Transverse colon (tissue), 4 donors: ENCODE measurements at regions not wholly inside any gene's neighbourhood (a gene's known extent, or its start where the extent isn't known, plus 50 kb on each side); places are given as distances from the start of the nearest gene placed in this dataset.

Experiments used
- DNase-seq: peaks from one replicate; pipeline ENCODE4 v3.0.0-alpha.2; 2019
- H3K27ac ChIP-seq, 4 donors: fragments of 200-600 bp; sonication (generic); 2 replicates each; pipeline ENCODE4 v1.5.1; 2016 to 2018; ENCODE audit warnings: inconsistent platforms in 4 of 4
- H3K27me3 ChIP-seq: fragments of 200-600 bp; sonication (generic); 2 replicates; pipeline ENCODE4 v1.5.1; 2017; ENCODE audit warnings: inconsistent platforms
- H3K36me3 ChIP-seq, 4 donors: fragments of 200-600 bp; sonication (generic); 2 replicates each; pipeline ENCODE4 v1.5.1; 2017 to 2019; ENCODE audit warnings: inconsistent platforms in 4 of 4
- H3K4me1 ChIP-seq, 4 donors: fragments of 200-600 bp; sonication (generic); 2 replicates each; pipeline ENCODE4 v1.5.1; 2017 to 2020; ENCODE audit warnings: inconsistent platforms in 4 of 4
- H3K4me3 ChIP-seq, 4 donors: fragments of 200-600 bp; sonication (generic); 1 replicate in 1 of 4; 2 replicates in 3 of 4; pipeline versions ENCODE4 v1.5.1 to v1.6.1; 2017 to 2019; ENCODE audit warnings: inconsistent platforms in 4 of 4
- H3K9me3 ChIP-seq, 2 donors: fragments of 200-600 bp; sonication (generic); 2 replicates each; pipeline ENCODE4 v1.5.1; 2017 to 2019; ENCODE audit warnings: inconsistent platforms in 2 of 2
- CTCF ChIP-seq, 5 experiments: fragments of 200-600 bp in 3 of 5; fragments of 450-650 bp in 2 of 5; sonication (generic) in 3 of 5; IDR thresholded peaks; 1 replicate in 2 of 5; 2 replicates in 3 of 5; pipeline ENCODE4 v1.5.1; 2016 to 2017; ENCODE audit warnings: antibody characterized with exemption in 5 of 5, inconsistent platforms in 3 of 5, mild to moderate bottlenecking in 2 of 5, moderate library complexity in 1 of 5
- EP300 ChIP-seq: sonication (generic); formaldehyde crosslinking; IDR thresholded peaks from one replicate; pipeline ENCODE4 v1.6.1; 2017; ENCODE audit warnings: antibody characterized with exemption, low read depth
- POLR2A ChIP-seq: fragments of 450-650 bp; IDR thresholded peaks from one replicate; pipeline ENCODE4 v1.6.1; 2016; ENCODE audit warnings: antibody characterized with exemption, mild to moderate bottlenecking, moderate library complexity
- POLR2AphosphoS5 ChIP-seq, 3 donors: sonication (generic); formaldehyde crosslinking; IDR thresholded peaks; one replicate each; pipeline ENCODE4 v1.6.1; 2016; ENCODE audit warnings: antibody characterized with exemption in 3 of 3
- WGBS, 2 donors: methylation state at CpG; one replicate each; pipeline ENCODE4 v1.1.5; 2018; ENCODE audit warnings: low coverage in 1 of 2; 5-methylcytosine and 5-hydroxymethylcytosine counted together
- in situ Hi-C, 4 donors: fragments of 200-750 bp; cut with MboI; loops; one replicate each; pipeline versions ENCODE4 v1.15.0 to v1.15.1; 2017; ENCODE audit warnings: low sequenced_read_pairs in 3 of 4, low pct_ligation_motif_present in 1 of 4, low pct_unique_long_range_greater_than_20kb in 1 of 4
- intact Hi-C: fragments of 100-400 bp; cut with DNase I; formaldehyde crosslinking; loops from one replicate; pipeline ENCODE4 v1.15.1; 2023; ENCODE audit warnings: low total_unique reads

- no peaks in the 10 kb centered on the region for H3K4me1 ChIP-seq
- in situ Hi-C loops: no loop called here
- no peaks in the 10 kb centered on the region for H3K9me3 ChIP-seq
- no peaks in the 10 kb centered on the region for H3K36me3 ChIP-seq
- no peak overlapping the region for H3K4me3 ChIP-seq
- intact Hi-C loops: no loop called here
- WGBS, 2 donors: 95 to 100% methylated on average over 1 to 27 of the region's 28 CpGs
- no peak for DNase-seq
- no peak overlapping the region for H3K27ac ChIP-seq
- no peaks in the 10 kb centered on the region for H3K27me3 ChIP-seq
- TF ChIP-seq CTCF (IDR thresholded peaks at IDR 0.05) (no peak), POLR2AphosphoS5 (IDR thresholded peaks at IDR 0.05) (no peak), POLR2A (no peak), EP300 (no peak)
Measured at GRCh38 chr1:198948895-198949659, 310.2 kb downstream of the PTPRC start.

DNA sequence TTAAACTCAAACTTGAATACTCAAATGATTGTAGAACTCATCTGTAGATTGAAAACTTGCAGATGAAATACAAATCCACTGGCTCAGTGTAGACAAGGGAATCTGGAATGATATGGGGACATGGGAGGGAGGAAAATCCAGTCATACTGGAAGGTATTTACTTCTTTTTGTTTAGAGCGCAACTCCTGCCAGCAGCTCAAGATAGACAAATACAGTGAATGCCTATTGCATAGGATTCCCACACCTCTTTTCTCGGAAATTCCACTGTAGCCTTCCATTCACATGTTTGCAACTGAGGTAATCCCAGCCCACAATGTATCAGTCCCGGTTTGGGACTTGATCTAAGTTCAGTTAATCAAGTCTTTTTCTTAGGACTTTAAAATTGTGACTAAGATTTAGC, 311.2 kb downstream of the PTPRC start:
- H3K4me1 ChIP-seq: no peaks in the 10 kb centered on the region
- no peaks in the 10 kb centered on the region for H3K36me3 ChIP-seq
- H3K4me3 ChIP-seq: no peak overlapping the region
- in situ Hi-C loops: no loop called here
- intact Hi-C loops: no loop called here
- peaks cover 0 to 6% of the 10 kb centered on the region in 2 donors for H3K9me3 ChIP-seq
- no peaks in the 10 kb centered on the region for H3K27me3 ChIP-seq
- no peak for TF ChIP-seq POLR2A
- WGBS, 2 donors: 86 to 87% methylated on average over 3 of the region's 3 CpGs
- H3K27ac ChIP-seq: no peak overlapping the region
- no peak for DNase-seq

DNA sequence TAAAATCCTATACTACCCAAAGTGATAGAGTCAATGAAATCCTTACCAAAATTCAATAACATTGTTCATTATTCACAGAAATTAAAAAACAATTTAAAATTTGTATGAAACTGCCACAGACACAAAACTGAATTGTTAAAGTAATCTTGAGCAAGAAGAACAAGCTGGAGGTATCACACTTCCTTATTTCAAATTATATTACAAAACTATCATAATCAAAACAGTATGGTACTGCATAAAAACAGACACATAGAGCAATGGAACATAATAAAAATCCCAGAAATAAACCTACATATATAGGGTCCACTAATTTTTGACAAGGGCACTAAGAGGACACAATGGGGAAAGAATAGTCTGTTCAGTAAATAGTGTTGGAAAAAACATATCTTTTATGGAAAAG, 316.2 kb downstream of the PTPRC start:
- Histone ChIP-seq H3K27ac (no peak overlapping the region), H3K27me3 (no peaks in the 10 kb centered on the region), H3K4me1 (no peaks in the 10 kb centered on the region), H3K4me3 (no peak overlapping the region), H3K9me3 (peaks cover 0 to 10% of the 10 kb centered on the region in 2 donors), H3K36me3 (no peaks in the 10 kb centered on the region)
- no peak for TF ChIP-seq CTCF (IDR thresholded peaks at IDR 0.05)
- TF ChIP-seq POLR2A: no peak
- TF ChIP-seq POLR2AphosphoS5 (IDR thresholded peaks at IDR 0.05): no peak
- in situ Hi-C loops: no loop called here
- DNase-seq: no peak
- intact Hi-C loops: no loop called here

- Histone ChIP-seq H3K27me3 (no peaks in the 10 kb centered on the region), H3K4me1 (no peaks in the 10 kb centered on the region), H3K36me3 (no peaks in the 10 kb centered on the region), H3K4me3 (no peak overlapping the region), H3K27ac (no peak overlapping the region), H3K9me3 (peaks cover 0 to 10% of the 10 kb centered on the region in 2 donors)
- WGBS, 2 donors: 65 to 75% methylated on average over 1 of the region's 1 CpG
- no peak for TF ChIP-seq POLR2AphosphoS5 (IDR thresholded peaks at IDR 0.05)
- no peak for TF ChIP-seq EP300
- no peak for TF ChIP-seq POLR2A
- TF ChIP-seq CTCF (IDR thresholded peaks at IDR 0.05): no peak
- DNase-seq: no peak
- in situ Hi-C loops: no loop called here
- intact Hi-C loops: no loop called here
Measured at GRCh38 chr1:198957044-198957443, 318.2 kb downstream of the PTPRC start.

GRCh38 chr1:198959032-198959431, 320.2 kb downstream of the PTPRC start:
- 90 to 92% methylated on average over 2 to 3 of the region's 3 CpGs for WGBS, 2 donors
- Histone ChIP-seq H3K27me3 (no peaks in the 10 kb centered on the region), H3K27ac (no peak overlapping the region), H3K36me3 (no peaks in the 10 kb centered on the region), H3K4me3 (no peak overlapping the region), H3K9me3 (peaks cover 0 to 10% of the 10 kb centered on the region in 2 donors), H3K4me1 (no peaks in the 10 kb centered on the region)
- no peak for DNase-seq
- in situ Hi-C loops (no loop called here), intact Hi-C loops (no loop called here)
- no peak for TF ChIP-seq POLR2A
- TF ChIP-seq CTCF (IDR thresholded peaks at IDR 0.05): no peak
- no peak for TF ChIP-seq EP300
- no peak for TF ChIP-seq POLR2AphosphoS5 (IDR thresholded peaks at IDR 0.05)
